ENCODE measurements at regions not wholly inside any gene's neighbourhood (a gene's known extent, or its start where the extent isn't known, plus 50 kb on each side); places are given as distances from the start of the nearest gene placed in this dataset.

DNA sequence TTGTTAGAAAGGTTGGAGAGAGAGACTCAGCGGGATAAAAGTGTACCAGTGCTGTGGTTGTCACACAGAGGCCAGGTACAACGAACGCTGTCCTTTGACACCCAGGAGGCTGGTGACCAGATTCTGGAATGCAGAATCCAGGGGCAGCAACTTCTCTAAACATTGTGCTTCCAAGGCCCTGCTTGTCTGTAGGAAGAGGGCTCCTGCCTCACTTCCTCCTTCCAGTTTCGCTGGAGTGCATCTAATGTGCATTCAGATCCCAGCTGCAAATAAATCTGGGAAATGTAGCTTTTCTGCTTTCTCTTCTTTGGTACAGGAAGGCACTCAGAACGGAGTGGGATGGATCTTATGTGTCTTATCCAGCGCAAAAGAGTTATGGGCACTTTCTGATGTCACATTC lies 171.8 kb upstream of the ATP5MC3 start:
- TF ChIP-seq EGR1 (IDR thresholded peaks at IDR 0.05; ENCODE audit: low read depth) (no peak), CTCF (IDR thresholded peaks at IDR 0.05 in 2 of 3, conservative IDR thresholded peaks at IDR 0.05 in 1 of 3; ENCODE audit: borderline replicate concordance in 1 of 3, insufficient read depth in 1 of 3, low read depth in 2 of 3, low read length in 2 of 3) (no peak), TCF7L2 (IDR thresholded peaks at IDR 0.05; ENCODE audit: borderline replicate concordance, extremely low read depth, insufficient read depth, insufficient read length) (no peak), POLR2A (IDR thresholded peaks at IDR 0.05; ENCODE audit: borderline replicate concordance, extremely low read depth, insufficient read depth, insufficient read length) (no peak), POLR2AphosphoS5 (IDR thresholded peaks at IDR 0.05; ENCODE audit: low read depth, low read length) (no peak), ZBTB33 (IDR thresholded peaks at IDR 0.05; ENCODE audit: extremely low read depth, insufficient replicate concordance, low read length) (no peak), RAD21 (IDR thresholded peaks at IDR 0.05; ENCODE audit: low read depth) (no peak), EZH2 (IDR thresholded peaks at IDR 0.05) (no peak), JUND (IDR thresholded peaks at IDR 0.05) (no peak), REST (IDR thresholded peaks at IDR 0.05; ENCODE audit: low read depth) (no peak), EZH2phosphoT487 (IDR thresholded peaks at IDR 0.05; ENCODE audit: borderline replicate concordance) (no peak), CEBPB (IDR thresholded peaks at IDR 0.05; ENCODE audit: low read depth) (no peak), SP1 (IDR thresholded peaks at IDR 0.05; ENCODE audit: low read depth) (no peak)
- TF ChIP-seq, protein P1, sequence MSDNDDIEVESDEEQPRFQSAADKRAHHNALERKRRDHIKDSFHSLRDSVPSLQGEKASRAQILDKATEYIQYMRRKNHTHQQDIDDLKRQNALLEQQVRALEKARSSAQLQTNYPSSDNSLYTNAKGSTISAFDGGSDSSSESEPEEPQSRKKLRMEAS (IDR thresholded peaks at IDR 0.05): no peak
